Mesodermal cell (in vitro differentiated cells): ENCODE measurements at regions not wholly inside any gene's neighbourhood (a gene's known extent, or its start where the extent isn't known, plus 50 kb on each side); places are given as distances from the start of the nearest gene placed in this dataset.
A peak's percentile ranks its signal among the peaks of the same experiment; 100 is the strongest.

Experiments used
- H3K27ac ChIP-seq: 2 replicates; pipeline ENCODE4 v1.7.0; 2013; ENCODE audit warnings: mild to moderate bottlenecking, low read depth, low read length, moderate library complexity; ENCODE audit not compliant: severe bottlenecking
- H3K36me3 ChIP-seq: 2 replicates; pipeline ENCODE4 v1.7.1; 2013; ENCODE audit warnings: mild to moderate bottlenecking, low read length, moderate library complexity; ENCODE audit not compliant: control insufficient read depth, insufficient read depth
- H3K4me1 ChIP-seq: one replicate; pipeline ENCODE4 v1.7.1; 2013; ENCODE audit warnings: mild to moderate bottlenecking, low read length; ENCODE audit not compliant: insufficient read depth, control insufficient read depth, poor library complexity, severe bottlenecking
- H3K4me3 ChIP-seq: 2 replicates; pipeline ENCODE4 v1.7.0; 2013; ENCODE audit warnings: low read length, control low read depth, mild to moderate bottlenecking; ENCODE audit not compliant: insufficient read depth, poor library complexity, severe bottlenecking; ENCODE audit errors: extremely low read depth
- H3K9me3 ChIP-seq: 2 replicates; pipeline ENCODE4 v1.7.1; 2013; ENCODE audit warnings: mild to moderate bottlenecking, low read length, moderate library complexity; ENCODE audit not compliant: control insufficient read depth
- WGBS, 2 experiments: methylation state at CpG; one replicate each; pipeline ENCODE4 v1.1.5; 2013; ENCODE audit warnings: missing lambda C conversion rate in 2 of 2; ENCODE audit not compliant: insufficient coverage in 2 of 2; 5-methylcytosine and 5-hydroxymethylcytosine counted together

DNA sequence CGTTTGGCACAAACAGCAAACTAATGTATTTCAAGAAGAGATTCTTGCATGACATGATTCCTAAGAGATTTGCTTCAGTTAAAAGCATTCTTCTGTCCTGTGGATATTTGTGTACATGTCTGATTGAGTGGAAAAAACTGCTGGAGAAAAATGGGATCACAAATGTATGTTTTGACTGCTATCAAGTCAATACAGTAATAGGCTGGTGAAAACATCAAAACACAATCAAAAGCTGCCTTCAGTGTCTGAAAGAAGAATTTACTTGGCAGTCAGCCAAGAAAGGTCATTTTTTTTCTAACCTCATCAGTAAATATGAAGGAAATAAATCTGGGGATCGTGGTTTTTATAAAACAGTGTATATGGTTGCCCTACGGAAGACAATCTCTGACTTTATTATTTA lies 1214.8 kb downstream of the NSUN3 start:
- Histone ChIP-seq H3K4me3 (no peak overlapping the region), H3K27ac (no peak overlapping the region), H3K9me3 (peaks cover 5% of the 10 kb centered on the region), H3K36me3 (no peaks in the 10 kb centered on the region), H3K4me1 (no peaks in the 10 kb centered on the region)
- no CpG with 5 or more reads among the region's 3 CpGs for WGBS, 2 experiments

DNA sequence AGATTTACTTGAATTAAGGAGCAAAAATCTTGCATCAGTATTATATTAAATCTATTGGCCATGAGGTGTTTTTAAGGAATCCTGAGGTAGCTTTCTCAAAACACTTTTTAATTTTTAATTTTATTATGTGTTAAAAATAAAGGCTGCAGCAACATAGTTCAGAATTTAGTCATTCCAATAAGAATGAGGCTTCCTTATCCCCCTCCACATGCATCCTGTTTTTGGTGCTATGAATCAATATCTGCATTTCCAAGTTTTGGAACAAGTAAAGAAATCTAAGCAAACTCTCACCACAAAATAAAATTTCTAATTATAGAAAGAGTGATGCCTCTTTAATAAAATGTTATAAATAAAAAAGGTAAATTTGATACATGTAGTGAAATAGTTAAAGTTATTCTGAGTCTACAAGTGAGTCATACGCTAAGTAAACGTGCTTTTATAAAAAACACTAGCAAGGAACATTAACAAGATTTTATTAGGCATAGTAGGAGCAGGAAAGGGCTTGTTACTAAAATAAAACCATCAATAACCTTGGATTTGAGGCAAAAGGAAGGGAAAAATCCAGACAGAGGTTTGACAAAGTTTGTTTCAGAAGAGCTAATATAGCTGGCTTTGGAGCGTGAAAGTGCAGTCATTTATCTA lies 1218.0 kb downstream of the NSUN3 start:
- Histone ChIP-seq H3K4me1 (no peaks in the 10 kb centered on the region), H3K9me3 (peaks cover 5% of the 10 kb centered on the region), H3K4me3 (no peak overlapping the region), H3K27ac (no peak overlapping the region), H3K36me3 (no peaks in the 10 kb centered on the region)
- 69 to 78% methylated on average over 1 of the region's 3 CpGs for WGBS, 2 experiments

GRCh38 chr3:95289295-95289694 lies 1226.4 kb downstream of the NSUN3 start:
- Histone ChIP-seq H3K9me3 (no peaks in the 10 kb centered on the region), H3K36me3 (no peaks in the 10 kb centered on the region), H3K4me3 (no peak overlapping the region), H3K27ac (no peak overlapping the region), H3K4me1 (no peaks in the 10 kb centered on the region)
- WGBS, 2 experiments = no CpG with 5 or more reads among the region's 2 CpGs

- Histone ChIP-seq H3K4me3 (no peak overlapping the region), H3K4me1 (no peaks in the 10 kb centered on the region), H3K9me3 (no peaks in the 10 kb centered on the region), H3K27ac (no peak overlapping the region), H3K36me3 (no peaks in the 10 kb centered on the region)
- WGBS, 2 experiments = no CpG with 5 or more reads among the region's 1 CpG
Observed at GRCh38 chr3:95297581-95297980, 1234.7 kb downstream of the NSUN3 start.

DNA sequence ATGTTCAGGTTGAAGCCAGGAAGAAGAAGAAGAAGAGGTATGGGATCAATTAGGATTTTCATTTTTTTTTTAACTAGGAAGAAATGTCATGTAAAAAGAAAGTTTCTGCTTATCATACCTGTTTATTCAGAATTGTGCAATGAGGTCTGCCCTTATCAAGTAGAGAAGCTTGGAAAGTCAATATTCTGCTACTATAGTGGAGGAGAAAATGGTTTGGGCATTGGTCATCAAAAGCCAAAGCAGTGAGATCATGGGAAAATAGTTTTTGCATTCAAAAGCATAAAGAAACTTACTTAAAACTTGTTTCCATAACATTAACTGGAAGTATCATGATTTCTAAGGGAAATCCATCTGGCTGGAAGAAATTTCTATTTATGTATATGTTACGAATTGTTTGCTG lies 1239.2 kb downstream of the NSUN3 start:
- WGBS, 2 experiments = no CpG with 5 or more reads among the region's 1 CpG
- H3K27ac ChIP-seq = peak overlapping the region; percentile 68

DNA sequence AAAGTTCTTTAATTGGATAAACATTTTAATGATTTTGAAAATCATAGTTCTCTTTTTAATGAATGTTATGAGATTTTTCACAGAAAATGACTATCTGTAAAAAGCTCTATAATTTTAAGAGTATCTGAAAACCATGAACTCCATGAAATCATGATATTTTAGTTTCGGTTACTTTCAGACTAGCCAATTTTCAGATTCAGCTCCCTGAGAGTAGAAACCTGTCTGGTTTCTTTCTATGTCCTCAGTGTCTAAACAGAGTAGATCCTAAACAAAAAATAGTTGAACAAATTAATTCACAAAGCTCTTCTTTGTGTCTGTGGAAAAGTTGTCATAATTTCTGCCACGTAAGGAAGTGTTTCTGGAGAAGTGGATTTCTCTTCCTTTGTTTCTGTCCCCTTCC lies 1247.7 kb downstream of the NSUN3 start:
- no peaks in the 10 kb centered on the region for H3K9me3 ChIP-seq
- WGBS, 2 experiments = 100% methylated on average over 1 of the region's 2 CpGs; no CpG with 5 or more reads in 1 of the 2 experiments
- H3K4me3 ChIP-seq = no peak overlapping the region
- no peaks in the 10 kb centered on the region for H3K4me1 ChIP-seq
- no peak overlapping the region for H3K27ac ChIP-seq
- no peaks in the 10 kb centered on the region for H3K36me3 ChIP-seq

More for the DNA sequence above, 1239.2 kb downstream of the NSUN3 start:
- no peaks in the 10 kb centered on the region for H3K36me3 ChIP-seq
- no peaks in the 10 kb centered on the region for H3K4me1 ChIP-seq
- H3K4me3 ChIP-seq = no peak overlapping the region
- no peaks in the 10 kb centered on the region for H3K9me3 ChIP-seq

DNA sequence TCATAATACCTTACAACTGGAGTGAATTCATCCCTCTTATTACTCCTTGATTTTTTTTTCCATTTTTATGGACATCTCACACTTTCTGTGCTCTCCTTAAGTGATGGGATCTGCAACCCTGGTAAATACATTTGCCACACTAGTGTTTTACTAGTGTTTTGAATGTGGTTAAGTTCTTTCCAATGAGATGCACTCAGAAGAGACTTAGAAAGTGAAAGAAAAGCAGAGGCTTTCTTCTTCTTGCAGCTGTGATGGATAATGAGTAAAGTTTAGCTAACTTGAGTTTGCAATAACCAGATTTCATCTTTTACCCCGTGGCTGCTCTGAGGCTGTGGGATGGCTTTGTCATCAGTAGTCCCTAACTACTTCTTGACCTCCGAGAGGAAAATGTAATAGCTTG lies 1248.4 kb downstream of the NSUN3 start:
- Histone ChIP-seq H3K27ac (no peak overlapping the region), H3K4me1 (no peaks in the 10 kb centered on the region), H3K9me3 (no peaks in the 10 kb centered on the region), H3K36me3 (no peaks in the 10 kb centered on the region), H3K4me3 (no peak overlapping the region)
- 36 to 42% methylated on average over 2 of the region's 2 CpGs for WGBS, 2 experiments

- H3K4me3 ChIP-seq = no peak overlapping the region
- whole genome bisulfite sequencing, 2 experiments = 86 to 100% methylated on average over 1 of the region's 3 CpGs
- no peaks in the 10 kb centered on the region for H3K9me3 ChIP-seq
- H3K4me1 ChIP-seq = no peaks in the 10 kb centered on the region
- no peak overlapping the region for H3K27ac ChIP-seq
- no peaks in the 10 kb centered on the region for H3K36me3 ChIP-seq
Observed at GRCh38 chr3:95312650-95313049, 1249.8 kb downstream of the NSUN3 start.

DNA sequence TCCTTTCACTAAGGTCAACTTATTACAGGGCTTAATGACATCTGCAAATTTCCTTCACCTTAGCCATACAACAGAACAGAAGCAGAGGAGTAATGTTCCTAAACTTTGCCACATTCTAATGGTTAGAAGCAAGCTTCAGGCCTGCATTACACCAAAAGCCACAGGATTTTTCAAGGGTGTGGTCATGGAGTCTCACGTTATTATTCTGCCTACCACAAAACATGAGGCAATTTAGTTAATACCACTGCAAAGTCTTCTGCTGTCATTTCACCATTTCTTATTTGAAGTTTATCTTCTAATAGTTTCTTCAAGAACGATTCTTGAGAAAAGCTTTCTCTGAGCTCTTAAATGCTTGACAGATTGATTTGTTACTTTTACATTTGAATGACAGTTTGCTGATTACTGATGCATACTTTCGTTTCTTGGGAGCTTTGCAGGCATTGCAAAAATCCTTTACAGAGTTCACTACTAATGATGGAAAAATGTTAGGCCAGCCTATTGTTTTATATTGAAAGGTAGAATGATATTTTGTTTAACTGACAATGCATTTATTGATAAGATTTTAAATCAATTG lies 1257.1 kb downstream of the NSUN3 start:
- no peaks in the 10 kb centered on the region for H3K9me3 ChIP-seq
- no peaks in the 10 kb centered on the region for H3K4me1 ChIP-seq
- H3K4me3 ChIP-seq = no peak overlapping the region
- H3K36me3 ChIP-seq = no peaks in the 10 kb centered on the region
- no peak overlapping the region for H3K27ac ChIP-seq
- WGBS, 2 experiments = 20% methylated on average over 1 of the region's 3 CpGs; no CpG with 5 or more reads in 1 of the 2 experiments

DNA sequence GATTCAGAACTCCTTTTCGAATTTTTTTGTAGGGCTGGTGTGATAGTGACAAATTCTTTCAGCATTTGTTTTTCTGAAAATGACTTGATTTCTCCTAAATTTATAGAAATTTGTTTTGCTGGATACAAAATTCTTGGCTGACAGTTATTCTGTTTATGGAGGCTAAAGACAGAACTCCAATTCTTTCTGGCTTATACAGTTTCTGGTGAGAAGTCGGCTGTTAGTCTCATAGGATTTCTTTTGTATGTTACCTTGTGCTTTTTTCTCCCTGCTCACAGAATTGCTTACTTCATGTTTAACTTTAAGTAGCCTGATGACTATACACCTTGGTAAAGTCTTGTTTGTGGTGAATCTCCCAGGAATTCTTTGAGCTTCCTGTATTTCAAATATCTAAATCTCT lies 1264.6 kb downstream of the NSUN3 start:
- no peaks in the 10 kb centered on the region for H3K4me1 ChIP-seq
- no peak overlapping the region for H3K4me3 ChIP-seq
- 74% methylated on average over 2 of the region's 2 CpGs; no CpG with 5 or more reads in 1 of the 2 experiments for WGBS, 2 experiments
- no peaks in the 10 kb centered on the region for H3K36me3 ChIP-seq
- no peak overlapping the region for H3K27ac ChIP-seq
- H3K9me3 ChIP-seq = peaks cover 6% of the 10 kb centered on the region

DNA sequence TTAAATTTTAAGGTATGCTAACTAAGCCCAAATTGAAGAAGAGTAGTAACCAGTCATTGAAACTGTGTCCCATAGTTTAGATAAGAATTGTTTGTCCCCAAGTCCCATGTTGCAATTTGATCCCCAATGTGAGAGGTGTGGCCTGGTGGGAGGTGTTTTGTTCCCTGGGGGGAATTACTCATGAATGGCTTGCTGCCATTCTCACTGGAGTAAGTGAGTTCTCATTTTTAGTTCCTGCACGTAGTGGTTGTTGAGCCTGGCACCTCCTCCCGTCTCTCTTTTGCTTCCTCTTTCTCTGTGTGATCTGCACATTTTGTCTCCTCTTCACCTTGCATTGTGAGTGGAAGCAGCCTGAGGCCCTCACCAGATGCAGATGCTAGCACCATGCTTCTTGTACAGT lies 1271.0 kb downstream of the NSUN3 start:
- Histone ChIP-seq H3K4me1 (no peaks in the 10 kb centered on the region), H3K36me3 (no peaks in the 10 kb centered on the region), H3K9me3 (no peaks in the 10 kb centered on the region), H3K27ac (no peak overlapping the region), H3K4me3 (no peak overlapping the region)
- WGBS, 2 experiments = 60 to 79% methylated on average over 1 to 2 of the region's 2 CpGs
